ENCODE measurements at regions not wholly inside any gene's neighbourhood (a gene's known extent, or its start where the extent isn't known, plus 50 kb on each side); places are given as distances from the start of the nearest gene placed in this dataset.

DNA sequence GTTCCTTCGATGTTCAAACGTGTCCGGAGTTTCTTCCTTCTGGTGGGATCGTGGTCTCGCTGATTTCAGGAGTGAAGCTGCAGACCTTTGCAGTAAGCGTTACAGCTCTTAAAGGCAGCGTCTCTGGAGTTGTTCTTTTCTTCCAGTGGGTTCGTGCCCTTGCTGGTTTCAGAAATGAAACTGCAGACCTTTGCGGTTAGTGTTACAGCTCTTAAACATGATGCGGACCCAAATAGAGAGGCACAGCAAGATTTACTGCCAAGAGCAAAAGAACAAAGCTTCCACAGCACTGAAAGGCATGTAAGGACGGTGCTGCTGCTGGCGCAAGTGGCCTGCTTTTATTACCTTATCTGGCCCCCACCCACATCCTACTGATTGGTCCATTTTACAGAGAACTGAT is 931.4 kb downstream of the IPMK start:
- DNase-seq (ENCODE audit: low read depth, low spot score) (no peak), FAIRE-seq (no peak)
- H3K79me2 ChIP-seq (ENCODE audit: control insufficient read depth, insufficient read depth, low read length) = no peaks in the 10 kb centered on the region
- no peaks in the 10 kb centered on the region for H3K36me3 ChIP-seq (ENCODE audit: control insufficient read depth in 2 of 2, extremely low read depth in 1 of 2, insufficient read depth in 2 of 2, low read length in 2 of 2)
- H3K4me1 ChIP-seq (ENCODE audit: control insufficient read depth, extremely low read depth, insufficient read depth, low read length) = no peaks in the 10 kb centered on the region
- no peak overlapping the region for H3K4me3 ChIP-seq (ENCODE audit: control insufficient read depth in 2 of 3, extremely low read depth in 1 of 3, insufficient read depth in 2 of 3, low read depth in 1 of 3, low read length in 3 of 3)
- no peak overlapping the region for H3K4me2 ChIP-seq (ENCODE audit: control insufficient read depth, extremely low read depth, insufficient read depth, low read depth, low read length)
- dilution Hi-C loops (cut with MboI; ENCODE audit: extremely low pct_ligation_motif_present, low sequenced_read_pairs) = no loop called here
- no peaks in the 10 kb centered on the region for H3K9me3 ChIP-seq (ENCODE audit: control insufficient read depth, low read depth, low read length)
- TF ChIP-seq CTCF (optimal IDR thresholded peaks at IDR 0.05 in 1 of 3, IDR thresholded peaks at IDR 0.05 in 1 of 3, conservative IDR thresholded peaks at IDR 0.05 in 1 of 3; ENCODE audit: extremely low read depth in 1 of 3, insufficient read depth in 2 of 3, low read length in 3 of 3) (no peak), EZH2 (IDR thresholded peaks at IDR 0.05; ENCODE audit: low read length) (no peak)
- no peak overlapping the region for H2AFZ ChIP-seq (ENCODE audit: control insufficient read depth, low read length)
- no peaks in the 10 kb centered on the region for H3K9me1 ChIP-seq (ENCODE audit: control insufficient read depth, extremely low read depth, insufficient read depth, low read length)
- H3K27ac ChIP-seq (ENCODE audit: control insufficient read depth, insufficient read depth, low read length) = no peak overlapping the region
- no peak overlapping the region for H3K9ac ChIP-seq (ENCODE audit: control insufficient read depth, extremely low read depth, insufficient read depth, low read length)
- H4K20me1 ChIP-seq (ENCODE audit: control insufficient read depth, extremely low read depth, insufficient read depth, low read length) = no peaks in the 10 kb centered on the region
- H3K27me3 ChIP-seq (ENCODE audit: control insufficient read depth, extremely low read depth, insufficient read depth, low read length) = no peaks in the 10 kb centered on the region

GRCh38 chr10:57334523-57334922 is 933.2 kb downstream of the IPMK start:
- H3K79me2 ChIP-seq (ENCODE audit: control insufficient read depth, insufficient read depth, low read length) = no peaks in the 10 kb centered on the region
- H2AFZ ChIP-seq (ENCODE audit: control insufficient read depth, low read length) = no peak overlapping the region
- DNase-seq (ENCODE audit: low read depth, low spot score) = no peak
- no peak overlapping the region for H3K4me3 ChIP-seq (ENCODE audit: control insufficient read depth in 2 of 3, extremely low read depth in 1 of 3, insufficient read depth in 2 of 3, low read depth in 1 of 3, low read length in 3 of 3)
- TF ChIP-seq EZH2 (IDR thresholded peaks at IDR 0.05; ENCODE audit: low read length) (no peak), CTCF (optimal IDR thresholded peaks at IDR 0.05 in 1 of 3, IDR thresholded peaks at IDR 0.05 in 1 of 3, conservative IDR thresholded peaks at IDR 0.05 in 1 of 3; ENCODE audit: extremely low read depth in 1 of 3, insufficient read depth in 2 of 3, low read length in 3 of 3) (no peak)
- H3K9ac ChIP-seq (ENCODE audit: control insufficient read depth, extremely low read depth, insufficient read depth, low read length) = no peak overlapping the region
- dilution Hi-C loops (cut with MboI; ENCODE audit: extremely low pct_ligation_motif_present, low sequenced_read_pairs) = no loop called here
- H3K27ac ChIP-seq (ENCODE audit: control insufficient read depth, insufficient read depth, low read length) = no peak overlapping the region
- no peaks in the 10 kb centered on the region for H4K20me1 ChIP-seq (ENCODE audit: control insufficient read depth, extremely low read depth, insufficient read depth, low read length)
- H3K9me1 ChIP-seq (ENCODE audit: control insufficient read depth, extremely low read depth, insufficient read depth, low read length) = no peaks in the 10 kb centered on the region
- no peaks in the 10 kb centered on the region for H3K36me3 ChIP-seq (ENCODE audit: control insufficient read depth in 2 of 2, extremely low read depth in 1 of 2, insufficient read depth in 2 of 2, low read length in 2 of 2)
- no peaks in the 10 kb centered on the region for H3K9me3 ChIP-seq (ENCODE audit: control insufficient read depth, low read depth, low read length)
- H3K4me1 ChIP-seq (ENCODE audit: control insufficient read depth, extremely low read depth, insufficient read depth, low read length) = no peaks in the 10 kb centered on the region
- no peak for FAIRE-seq
- H3K4me2 ChIP-seq (ENCODE audit: control insufficient read depth, extremely low read depth, insufficient read depth, low read depth, low read length) = no peak overlapping the region
- no peaks in the 10 kb centered on the region for H3K27me3 ChIP-seq (ENCODE audit: control insufficient read depth, extremely low read depth, insufficient read depth, low read length)

Measured in keratinocyte (primary cell).